HG03095 (cell line): ENCODE measurements at regions not wholly inside any gene's neighbourhood (a gene's known extent, or its start where the extent isn't known, plus 50 kb on each side); places are given as distances from the start of the nearest gene placed in this dataset.

Source experiments
- ATAC-seq: cut with Tn5 transposase; IDR thresholded peaks from one replicate; pipeline ENCODE4 v1.9.1; 2021; ENCODE audit warnings: moderate library complexity; ENCODE audit not compliant: unreplicated experiment

DNA sequence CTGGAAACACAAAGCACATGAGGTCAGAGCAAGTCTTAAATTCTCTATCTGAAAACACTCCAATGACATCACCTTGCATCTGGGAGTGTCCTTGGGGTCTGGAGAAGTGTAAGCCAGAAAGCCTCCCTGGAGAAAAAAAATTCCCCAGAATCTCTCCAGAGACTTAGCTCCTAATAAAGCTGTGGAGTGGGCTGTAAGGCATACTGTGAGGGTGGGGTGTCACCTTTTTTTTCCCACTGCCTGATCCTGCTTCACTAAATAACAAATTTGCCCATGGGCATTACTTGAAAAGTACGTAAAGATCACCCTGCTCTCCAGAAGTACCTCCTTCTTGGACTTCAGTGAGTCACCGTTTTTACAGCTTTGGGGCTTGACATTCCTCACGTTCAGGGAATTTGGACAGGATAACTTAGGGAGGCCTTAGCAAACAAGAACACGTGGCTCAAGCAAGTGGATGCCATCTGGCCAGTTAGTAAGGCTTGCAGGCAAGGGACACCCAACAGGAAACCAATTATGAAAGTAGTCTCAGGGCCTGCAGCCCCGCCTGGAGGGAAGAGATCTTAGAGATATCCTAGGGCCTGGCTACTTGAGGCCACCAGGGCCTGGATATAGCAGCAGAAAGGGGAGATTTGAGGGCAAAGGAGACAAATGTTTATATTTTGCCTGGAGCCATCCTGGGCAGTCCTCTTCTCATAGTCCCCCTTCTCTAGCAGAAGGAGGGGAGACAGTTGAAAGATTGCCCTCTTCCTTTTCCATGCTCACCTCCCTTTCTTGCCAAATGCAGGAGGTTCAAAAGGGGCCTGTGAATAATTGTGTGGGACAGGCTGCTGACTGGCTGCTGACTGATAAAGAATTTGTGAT is 60.1 kb upstream of the PLAC1 start:
- no peak for ATAC-seq

DNA sequence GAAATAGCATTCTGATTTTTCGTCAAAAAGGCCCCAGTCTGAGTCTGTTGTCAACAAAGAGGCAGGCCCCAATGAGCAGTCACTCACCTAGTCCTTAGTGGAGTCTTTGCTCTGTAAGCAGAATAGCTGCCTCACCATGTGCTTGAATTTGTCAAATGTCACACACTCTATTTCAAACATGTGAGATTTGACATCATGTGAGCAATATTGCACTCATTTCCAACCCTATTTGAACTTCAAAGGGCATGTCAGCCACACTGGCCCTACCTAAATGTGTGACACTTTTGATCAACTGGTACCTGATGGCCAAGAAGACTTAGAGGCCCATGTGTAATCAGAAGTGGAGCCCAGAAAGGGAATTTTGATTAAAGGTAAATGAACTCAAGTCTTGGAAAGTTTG is 59.4 kb upstream of the PLAC1 start:
- ATAC-seq = no peak

DNA sequence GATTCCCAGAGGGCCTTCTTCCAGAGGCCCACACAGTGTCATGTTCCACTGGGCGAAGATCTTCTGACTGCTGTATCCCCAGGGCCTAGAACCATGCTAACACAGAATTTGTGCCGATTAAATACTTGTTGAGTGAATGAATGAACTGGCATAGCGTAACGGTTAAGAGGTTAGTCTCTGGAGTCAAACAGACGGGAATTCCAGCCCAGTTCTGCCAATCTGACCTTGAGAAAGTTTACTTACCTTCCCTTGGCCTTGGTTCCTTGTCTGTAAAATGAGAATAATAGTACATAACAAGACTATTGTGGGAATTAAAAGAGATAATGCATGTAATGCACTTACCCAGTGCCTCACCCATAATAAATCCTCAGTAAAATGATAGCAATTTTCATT is 58.3 kb upstream of the PLAC1 start:
- no peak for ATAC-seq

DNA sequence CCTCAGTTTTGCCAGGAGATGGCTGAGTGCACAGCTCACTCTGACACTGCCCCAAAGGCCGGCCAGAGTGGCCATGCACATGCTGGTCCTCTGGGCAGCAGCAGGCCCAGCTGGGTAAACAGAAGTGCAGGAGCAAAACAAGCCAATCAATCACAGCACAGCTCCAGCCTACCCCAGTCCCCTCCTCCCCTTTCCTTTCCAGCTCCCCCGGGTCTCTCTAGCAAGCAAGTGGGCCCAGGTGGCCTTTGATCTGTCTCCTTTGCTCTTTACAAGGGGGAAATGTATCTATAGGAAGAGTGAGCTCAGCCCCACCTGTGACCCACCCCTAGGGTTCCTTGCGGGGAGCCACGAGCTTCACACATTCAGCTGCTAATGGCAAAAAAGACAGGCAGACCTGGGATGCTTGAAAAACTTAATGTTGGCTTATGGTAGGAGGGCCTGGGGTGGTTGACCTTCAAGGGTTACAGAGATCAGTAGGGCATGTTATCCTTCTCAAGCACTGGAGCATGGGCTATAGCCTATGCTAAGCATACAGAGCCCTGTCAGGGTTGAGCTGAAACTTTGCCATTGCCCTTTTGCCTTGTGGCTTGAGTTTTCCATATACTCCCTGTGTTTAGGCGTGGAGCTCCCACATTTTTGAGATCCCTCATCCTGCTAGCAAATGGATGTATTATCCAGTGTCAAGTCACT is 57.8 kb upstream of the PLAC1 start:
- ATAC-seq = no peak

DNA sequence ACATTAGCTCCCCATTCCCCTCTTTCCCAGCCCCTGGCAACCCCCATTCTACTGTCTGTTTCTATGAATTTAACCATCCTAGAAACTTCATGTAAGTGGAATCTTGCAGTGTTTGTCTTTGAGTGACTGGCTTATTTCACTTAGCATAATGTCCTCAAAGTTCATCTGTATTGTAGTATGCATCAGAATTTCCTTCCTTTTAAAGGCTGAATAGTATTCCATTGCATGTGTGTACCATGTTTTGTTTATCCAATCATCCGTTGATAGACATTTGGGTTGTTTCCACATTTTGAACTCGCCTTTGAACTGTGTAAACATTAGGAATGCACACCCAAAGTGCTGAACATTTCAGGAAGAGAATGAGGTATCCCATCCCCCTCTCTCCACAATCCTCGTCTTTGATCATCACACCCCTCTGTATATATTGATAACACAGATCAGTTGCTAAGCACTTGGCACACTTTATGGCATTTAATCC is 56.4 kb upstream of the PLAC1 start:
- ATAC-seq = no peak

DNA sequence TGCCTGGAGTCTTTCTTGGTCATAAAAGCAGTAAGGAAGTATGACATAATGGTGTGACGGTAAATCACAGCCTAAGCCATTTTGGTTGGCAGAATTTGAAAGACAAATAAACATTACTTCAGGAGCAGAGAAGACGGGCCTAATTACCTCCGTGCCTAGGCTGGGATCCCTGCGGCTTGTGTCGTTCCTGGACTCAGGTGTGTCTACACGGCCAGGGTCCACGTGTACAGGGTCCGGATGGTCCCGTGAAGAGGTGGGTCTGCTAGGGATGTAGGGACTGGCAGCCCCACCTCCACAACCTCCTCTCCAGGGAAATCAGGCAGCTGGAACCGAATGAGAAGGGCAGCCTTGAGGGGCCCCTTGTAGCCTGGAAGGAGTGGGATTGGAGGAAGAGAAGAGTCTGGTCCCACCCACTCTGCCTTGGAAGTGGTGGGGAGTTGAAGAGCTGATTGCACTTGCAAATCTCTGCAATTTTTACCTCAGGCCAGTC is 55.4 kb upstream of the PLAC1 start:
- no peak for ATAC-seq

DNA sequence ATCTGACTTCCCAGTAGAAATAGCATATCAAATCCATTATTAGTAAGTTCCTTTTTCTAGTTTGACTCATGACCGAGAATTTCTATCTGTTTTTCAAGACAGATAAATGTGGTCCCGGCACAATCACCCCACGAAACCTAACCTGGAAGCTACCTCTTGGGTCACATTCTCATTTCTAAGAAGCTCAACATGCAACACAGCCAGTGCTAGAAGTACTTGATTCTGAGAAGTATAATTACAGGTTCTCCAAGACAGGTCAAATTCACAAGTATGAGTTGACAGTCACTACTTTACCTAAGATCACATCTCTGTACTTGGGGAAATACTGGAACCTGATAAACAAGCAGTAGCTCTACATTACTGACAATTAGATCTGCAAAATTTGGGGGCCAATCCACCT is 54.0 kb upstream of the PLAC1 start:
- ATAC-seq = peak; percentile 68

DNA sequence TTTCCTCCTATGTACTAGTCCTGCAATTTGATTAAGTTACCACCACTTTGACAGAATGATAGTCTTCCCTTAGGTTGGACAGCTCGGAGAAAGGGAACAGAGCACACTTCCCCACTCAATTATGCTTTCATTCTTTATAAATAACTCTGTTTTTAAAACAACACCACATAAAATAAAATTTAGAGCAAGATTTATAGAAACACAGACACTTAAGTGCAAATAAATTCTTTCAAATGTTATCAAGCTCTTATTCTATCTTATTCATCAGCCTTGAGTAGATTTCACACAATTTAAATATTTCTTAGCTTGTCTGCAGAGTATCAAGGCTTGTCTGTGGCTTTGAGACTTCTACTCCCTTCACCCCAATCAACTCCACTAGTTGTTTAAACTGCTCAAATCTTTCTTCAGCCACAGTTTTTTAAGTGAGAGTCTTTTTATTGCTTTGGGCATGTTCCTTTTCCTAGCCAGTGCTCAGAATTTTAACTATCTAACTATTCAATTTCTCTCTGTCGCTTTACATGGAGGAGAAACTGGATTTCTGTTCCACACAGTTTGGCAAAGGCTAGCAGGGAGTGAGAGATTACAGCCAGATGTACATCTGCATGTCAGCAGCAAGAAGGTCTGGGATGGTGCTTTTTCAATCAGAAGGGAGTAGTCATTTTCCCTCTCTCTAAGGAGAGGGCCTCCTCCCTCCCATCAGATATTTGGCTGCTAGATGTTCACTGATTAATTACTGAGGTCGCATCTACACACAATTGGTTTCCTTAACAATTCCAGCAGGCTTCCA is 53.1 kb upstream of the PLAC1 start:
- ATAC-seq = no peak
